Prostate gland (tissue), 2 donors: ENCODE measurements at regions not wholly inside any gene's neighbourhood (a gene's known extent, or its start where the extent isn't known, plus 50 kb on each side); places are given as distances from the start of the nearest gene placed in this dataset.

Source experiments
- DNase-seq: peaks from one replicate; pipeline ENCODE4 v3.0.0-alpha.2; 2019; ENCODE audit warnings: low spot score
- H3K27ac ChIP-seq, 2 donors: fragments of 200-600 bp; sonication (generic); 2 replicates each; pipeline ENCODE4 v1.5.1; 2017 to 2019
- H3K27me3 ChIP-seq: fragments of 200-600 bp; sonication (generic); replicated peaks from 2 replicates; pipeline ENCODE4 v1.5.1; 2019; ENCODE audit not compliant: insufficient read depth
- H3K36me3 ChIP-seq, 2 donors: fragments of 200-600 bp; sonication (generic); 1 replicate in 1 of 2; 2 replicates in 1 of 2; pipeline versions ENCODE4 v1.5.1 to v1.8.1; 2017 to 2019
- H3K4me1 ChIP-seq: fragments of 200-600 bp; sonication (generic); replicated peaks from 2 replicates; pipeline ENCODE4 v1.5.1; 2019
- H3K4me3 ChIP-seq, 2 donors: fragments of 200-600 bp; sonication (generic); 2 replicates each; pipeline ENCODE4 v1.5.1; 2017 to 2019
- H3K9me3 ChIP-seq: fragments of 200-600 bp; sonication (generic); 2 replicates; pipeline ENCODE4 v1.5.1; 2017
- CTCF ChIP-seq, 4 experiments: fragments of 200-600 bp in 2 of 4; fragments of 450-650 bp in 2 of 4; sonication (generic) in 2 of 4; IDR thresholded peaks; 1 replicate in 3 of 4; 2 replicates in 1 of 4; pipeline ENCODE4 v1.5.1; 2016 to 2019; ENCODE audit warnings: antibody characterized with exemption in 4 of 4, mild to moderate bottlenecking in 2 of 4, moderate library complexity in 2 of 4
- POLR2A ChIP-seq: fragments of 450-650 bp; IDR thresholded peaks from one replicate; pipeline ENCODE4 v1.6.1; 2016; ENCODE audit warnings: antibody characterized with exemption, mild to moderate bottlenecking
- POLR2AphosphoS5 ChIP-seq: sonication (generic); formaldehyde crosslinking; IDR thresholded peaks from one replicate; pipeline ENCODE4 v1.6.1; 2017; ENCODE audit warnings: antibody characterized with exemption
- WGBS: methylation state at CpG from one replicate; pipeline ENCODE4 v1.1.5; 2018; 5-methylcytosine and 5-hydroxymethylcytosine counted together
- intact Hi-C: fragments of 100-400 bp; cut with DNase I; formaldehyde crosslinking; loops from one replicate; pipeline ENCODE4 v1.14.2; 2022

- DNase-seq = no peak
- 74% methylated on average over 16 of the region's 16 CpGs for WGBS
- TF ChIP-seq POLR2A (no peak), POLR2AphosphoS5 (no peak), CTCF (IDR thresholded peaks at IDR 0.05) (no peak)
- H3K27me3 ChIP-seq = no peaks in the 10 kb centered on the region
- no peaks in the 10 kb centered on the region for H3K36me3 ChIP-seq
- intact Hi-C loops = no loop called here
- H3K4me3 ChIP-seq = no peak overlapping the region
- H3K9me3 ChIP-seq = no peaks in the 10 kb centered on the region
- H3K4me1 ChIP-seq = no peaks in the 10 kb centered on the region
- no peak overlapping the region for H3K27ac ChIP-seq
These were observed 301.4 kb downstream of the MAF start for GRCh38 chr16:79298894-79299799.

- Histone ChIP-seq H3K36me3 (no peaks in the 10 kb centered on the region), H3K9me3 (no peaks in the 10 kb centered on the region), H3K27me3 (no peaks in the 10 kb centered on the region), H3K4me1 (no peaks in the 10 kb centered on the region), H3K4me3 (no peak overlapping the region), H3K27ac (no peak overlapping the region)
- intact Hi-C loops = no loop called here
- TF ChIP-seq POLR2AphosphoS5 (no peak), CTCF (IDR thresholded peaks at IDR 0.05) (no peak)
- no peak for DNase-seq
- 95% methylated on average over 7 of the region's 7 CpGs for WGBS
These were observed 302.1 kb downstream of the MAF start for GRCh38 chr16:79298476-79298875.

GRCh38 chr16:79297805-79298204 is 302.7 kb downstream of the MAF start:
- H3K27me3 ChIP-seq = no peaks in the 10 kb centered on the region
- no peaks in the 10 kb centered on the region for H3K9me3 ChIP-seq
- intact Hi-C loops = no loop called here
- WGBS = 69% methylated on average over 4 of the region's 4 CpGs
- no peaks in the 10 kb centered on the region for H3K4me1 ChIP-seq
- DNase-seq = no peak
- H3K27ac ChIP-seq = no peak overlapping the region
- TF ChIP-seq CTCF (IDR thresholded peaks at IDR 0.05) (no peak), POLR2AphosphoS5 (no peak), POLR2A (no peak)
- no peaks in the 10 kb centered on the region for H3K36me3 ChIP-seq
- no peak overlapping the region for H3K4me3 ChIP-seq

- no peaks in the 10 kb centered on the region for H3K4me1 ChIP-seq
- intact Hi-C loops = no loop called here
- TF ChIP-seq POLR2AphosphoS5 (no peak), POLR2A (no peak), CTCF (IDR thresholded peaks at IDR 0.05) (no peak)
- H3K9me3 ChIP-seq = no peaks in the 10 kb centered on the region
- no peak overlapping the region for H3K27ac ChIP-seq
- no peak overlapping the region for H3K4me3 ChIP-seq
- 95% methylated on average over 9 of the region's 9 CpGs for WGBS
- H3K36me3 ChIP-seq = no peaks in the 10 kb centered on the region
- DNase-seq = no peak
- no peaks in the 10 kb centered on the region for H3K27me3 ChIP-seq
These were observed 303.2 kb downstream of the MAF start for GRCh38 chr16:79297296-79297695.

GRCh38 chr16:79296491-79296890 is 304.0 kb downstream of the MAF start:
- no peak overlapping the region for H3K4me3 ChIP-seq
- DNase-seq = no peak
- 92% methylated on average over 4 of the region's 4 CpGs for WGBS
- no peak overlapping the region for H3K27ac ChIP-seq
- no peaks in the 10 kb centered on the region for H3K27me3 ChIP-seq
- no peaks in the 10 kb centered on the region for H3K36me3 ChIP-seq
- TF ChIP-seq POLR2A = no peak
- H3K4me1 ChIP-seq = no peaks in the 10 kb centered on the region
- no peaks in the 10 kb centered on the region for H3K9me3 ChIP-seq
- intact Hi-C loops = no loop called here
